Ascending aorta (tissue), 2 donors: ENCODE measurements at regions not wholly inside any gene's neighbourhood (a gene's known extent, or its start where the extent isn't known, plus 50 kb on each side); places are given as distances from the start of the nearest gene placed in this dataset.

Experiments
- DNase-seq, 2 donors: peaks; one replicate each; pipeline ENCODE4 v3.0.0-alpha.2; 2019; ENCODE audit warnings: low spot score in 2 of 2
- H3K27ac ChIP-seq, 2 donors: fragments of 200-600 bp; sonication (generic); one replicate each; pipeline ENCODE4 v1.5.1; 2016 to 2017; ENCODE audit warnings: mild to moderate bottlenecking in 1 of 2
- H3K27me3 ChIP-seq: fragments of 200-600 bp; sonication (generic); one replicate; pipeline ENCODE4 v1.5.1; 2017
- H3K36me3 ChIP-seq, 2 donors: fragments of 200-600 bp; sonication (generic); one replicate each; pipeline ENCODE4 v1.5.1; 2016
- H3K4me1 ChIP-seq, 2 donors: fragments of 200-600 bp; sonication (generic); one replicate each; pipeline ENCODE4 v1.5.1; 2016 to 2017; ENCODE audit warnings: mild to moderate bottlenecking in 1 of 2
- H3K4me3 ChIP-seq, 2 donors: fragments of 200-600 bp; sonication (generic); one replicate each; pipeline ENCODE4 v1.5.1; 2016 to 2017; ENCODE audit warnings: mild to moderate bottlenecking in 1 of 2
- H3K9me3 ChIP-seq, 2 donors: fragments of 200-600 bp; sonication (generic); one replicate each; pipeline ENCODE4 v1.5.1; 2016
- CTCF ChIP-seq, 3 experiments: fragments of 200-600 bp in 2 of 3; fragments of 450-650 bp in 1 of 3; sonication (generic) in 2 of 3; IDR thresholded peaks; one replicate each; pipeline ENCODE4 v1.5.1; 2016 to 2019; ENCODE audit warnings: antibody characterized with exemption in 3 of 3, mild to moderate bottlenecking in 1 of 3, moderate library complexity in 1 of 3
- intact Hi-C: fragments of 100-400 bp; cut with DNase I; formaldehyde crosslinking; loops from one replicate; pipeline ENCODE4 v1.15.1; 2023

GRCh38 chr6:12606616-12607015 is 110.0 kb upstream of the PHACTR1 start:
- H3K36me3 ChIP-seq: no peaks in the 10 kb centered on the region
- H3K4me3 ChIP-seq: no peak overlapping the region
- peaks cover 0 to 18% of the 10 kb centered on the region in 2 donors for H3K4me1 ChIP-seq
- no peak overlapping the region for H3K27ac ChIP-seq
- TF ChIP-seq CTCF (IDR thresholded peaks at IDR 0.05): no peak
- DNase-seq: no peak
- intact Hi-C loops: loop anchor here (1.0 to 10.0 kb wide), 3 partner anchors 132 to 1021 kb away; no protein-coding TSS in a partner anchor
- H3K27me3 ChIP-seq: no peaks in the 10 kb centered on the region
- H3K9me3 ChIP-seq: no peaks in the 10 kb centered on the region

- Histone ChIP-seq H3K27me3 (no peaks in the 10 kb centered on the region), H3K9me3 (no peaks in the 10 kb centered on the region), H3K36me3 (no peaks in the 10 kb centered on the region), H3K4me1 (peaks cover 0 to 7% of the 10 kb centered on the region in 2 donors), H3K27ac (peak overlapping the region in 1 of 2 donors; percentile 0), H3K4me3 (no peak overlapping the region)
- intact Hi-C loops: loop anchor here (5.0 to 10.0 kb wide), 2 partner anchors 133 to 371 kb away; no protein-coding TSS in a partner anchor
- no peak for TF ChIP-seq CTCF (IDR thresholded peaks at IDR 0.05)
- no peak for DNase-seq
These were observed 108.3 kb upstream of the PHACTR1 start for GRCh38 chr6:12608016-12608860.

- no peaks in the 10 kb centered on the region for H3K27me3 ChIP-seq
- H3K4me3 ChIP-seq: no peak overlapping the region
- intact Hi-C loops: loop anchor here (5.0 to 10.0 kb wide), 2 partner anchors 134 to 372 kb away; no protein-coding TSS in a partner anchor
- H3K36me3 ChIP-seq: no peaks in the 10 kb centered on the region
- peaks cover 0 to 9% of the 10 kb centered on the region in 2 donors for H3K4me1 ChIP-seq
- DNase-seq: no peak
- peak overlapping the region in 1 of 2 donors; percentile 0 for H3K27ac ChIP-seq
- no peak for TF ChIP-seq CTCF (IDR thresholded peaks at IDR 0.05)
- no peaks in the 10 kb centered on the region for H3K9me3 ChIP-seq
These were observed 107.7 kb upstream of the PHACTR1 start for GRCh38 chr6:12608874-12609273.

- Histone ChIP-seq H3K4me1 (peaks cover 0 to 9% of the 10 kb centered on the region in 2 donors), H3K36me3 (no peaks in the 10 kb centered on the region), H3K27ac (no peak overlapping the region), H3K4me3 (no peak overlapping the region), H3K27me3 (no peaks in the 10 kb centered on the region), H3K9me3 (no peaks in the 10 kb centered on the region)
- no peak for TF ChIP-seq CTCF (IDR thresholded peaks at IDR 0.05)
- DNase-seq: no peak
- intact Hi-C loops: loop anchor here (5.0 to 10.0 kb wide), 2 partner anchors 135 to 372 kb away; no protein-coding TSS in a partner anchor
These were observed 106.8 kb upstream of the PHACTR1 start for GRCh38 chr6:12609751-12610150.

GRCh38 chr6:12610862-12611261 is 105.7 kb upstream of the PHACTR1 start:
- Histone ChIP-seq H3K9me3 (no peaks in the 10 kb centered on the region), H3K36me3 (no peaks in the 10 kb centered on the region), H3K4me1 (peaks cover 0 to 9% of the 10 kb centered on the region in 2 donors), H3K27ac (no peak overlapping the region), H3K4me3 (no peak overlapping the region), H3K27me3 (no peaks in the 10 kb centered on the region)
- no peak for DNase-seq
- intact Hi-C loops: no loop called here
- no peak for TF ChIP-seq CTCF (IDR thresholded peaks at IDR 0.05)
